ENCODE measurements at regions not wholly inside any gene's neighbourhood (a gene's known extent, or its start where the extent isn't known, plus 50 kb on each side); places are given as distances from the start of the nearest gene placed in this dataset.

- H3K27ac ChIP-seq: no peak overlapping the region
- intact Hi-C loops (cut with DNase I): no loop called here
- no peaks in the 10 kb centered on the region for H3K4me1 ChIP-seq (ENCODE audit: insufficient read depth)
- no peaks in the 10 kb centered on the region for H3K27me3 ChIP-seq
- 38 to 53% (median 46%) methylated on average over 4 of the region's 4 CpGs for WGBS, 3 donors
- H3K36me3 ChIP-seq: no peaks in the 10 kb centered on the region
- no peak overlapping the region for H3K4me3 ChIP-seq
- TF ChIP-seq POLR2A (IDR thresholded peaks at IDR 0.05): no peak
- TF ChIP-seq EP300 (IDR thresholded peaks at IDR 0.05): no peak
- TF ChIP-seq CTCF (IDR thresholded peaks at IDR 0.05): no peak
- no peaks in the 10 kb centered on the region for H3K9me3 ChIP-seq
- DNase-seq: no peak
Observed at GRCh38 chr2:18924386-18924785, 335.0 kb upstream of the NT5C1B start.

GRCh38 chr2:18922276-18922675 lies 332.9 kb upstream of the NT5C1B start:
- H3K9me3 ChIP-seq: no peaks in the 10 kb centered on the region
- no peaks in the 10 kb centered on the region for H3K4me1 ChIP-seq (ENCODE audit: insufficient read depth)
- no peak overlapping the region for H3K4me3 ChIP-seq
- no peak for DNase-seq
- H3K36me3 ChIP-seq: no peaks in the 10 kb centered on the region
- H3K27ac ChIP-seq: no peak overlapping the region
- TF ChIP-seq EP300 (IDR thresholded peaks at IDR 0.05) (no peak), CTCF (IDR thresholded peaks at IDR 0.05) (no peak), POLR2A (IDR thresholded peaks at IDR 0.05) (no peak)
- H3K27me3 ChIP-seq: no peaks in the 10 kb centered on the region
- intact Hi-C loops (cut with DNase I): no loop called here
- 95 to 100% (median 98%) methylated on average over 1 of the region's 1 CpG for WGBS, 3 donors

- H3K4me3 ChIP-seq: no peak overlapping the region
- H3K27me3 ChIP-seq: no peaks in the 10 kb centered on the region
- no peak for DNase-seq
- no peak overlapping the region for H3K27ac ChIP-seq
- TF ChIP-seq POLR2A (IDR thresholded peaks at IDR 0.05) (no peak), CTCF (IDR thresholded peaks at IDR 0.05) (no peak), EP300 (IDR thresholded peaks at IDR 0.05) (no peak)
- H3K9me3 ChIP-seq: no peaks in the 10 kb centered on the region
- intact Hi-C loops (cut with DNase I): no loop called here
- H3K4me1 ChIP-seq (ENCODE audit: insufficient read depth): no peaks in the 10 kb centered on the region
- WGBS, 3 donors: 33 to 44% (median 39%) methylated on average over 1 of the region's 1 CpG
- no peaks in the 10 kb centered on the region for H3K36me3 ChIP-seq
Observed at GRCh38 chr2:18918280-18918679, 328.9 kb upstream of the NT5C1B start.

GRCh38 chr2:18915227-18915626 lies 325.9 kb upstream of the NT5C1B start:
- Histone ChIP-seq H3K4me3 (no peak overlapping the region), H3K27me3 (no peaks in the 10 kb centered on the region), H3K9me3 (no peaks in the 10 kb centered on the region), H3K4me1 (ENCODE audit: insufficient read depth) (no peaks in the 10 kb centered on the region), H3K36me3 (no peaks in the 10 kb centered on the region), H3K27ac (no peak overlapping the region)
- 76 to 89% (median 80%) methylated on average over 1 of the region's 1 CpG for WGBS, 3 donors
- no peak for DNase-seq
- intact Hi-C loops (cut with DNase I): no loop called here
- TF ChIP-seq POLR2A (IDR thresholded peaks at IDR 0.05) (no peak), CTCF (IDR thresholded peaks at IDR 0.05) (no peak)

DNA sequence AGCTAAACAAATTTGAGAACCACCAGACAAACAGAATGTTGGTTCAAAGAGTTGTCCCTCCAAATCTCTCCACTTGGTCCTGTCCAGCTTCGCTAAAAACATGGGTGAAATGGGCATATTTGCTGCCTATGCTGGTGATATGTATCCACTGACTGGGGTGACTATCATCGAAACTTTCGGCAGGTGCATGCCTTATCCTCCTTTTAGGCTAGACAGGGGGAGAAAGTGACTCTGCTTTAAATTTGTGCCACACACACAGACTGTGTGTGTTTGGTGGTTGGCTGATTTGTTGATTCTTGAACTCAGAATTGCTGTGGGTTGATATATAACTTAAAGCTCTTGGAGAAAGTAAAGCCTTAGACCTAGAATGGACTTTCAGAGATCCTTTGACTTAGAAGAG lies 324.1 kb upstream of the NT5C1B start:
- TF ChIP-seq EP300 (IDR thresholded peaks at IDR 0.05): no peak
- TF ChIP-seq CTCF (IDR thresholded peaks at IDR 0.05): no peak
- TF ChIP-seq POLR2A (IDR thresholded peaks at IDR 0.05): no peak
- 96 to 97% (median 97%) methylated on average over 3 of the region's 3 CpGs for WGBS, 3 donors
- intact Hi-C loops (cut with DNase I): no loop called here

More for the DNA sequence above, 324.1 kb upstream of the NT5C1B start:
- no peak for DNase-seq
- no peaks in the 10 kb centered on the region for H3K27me3 ChIP-seq
- no peaks in the 10 kb centered on the region for H3K9me3 ChIP-seq
- H3K27ac ChIP-seq: no peak overlapping the region
- H3K4me3 ChIP-seq: no peak overlapping the region
- H3K4me1 ChIP-seq (ENCODE audit: insufficient read depth): no peaks in the 10 kb centered on the region
- H3K36me3 ChIP-seq: no peaks in the 10 kb centered on the region

Measured in ovary (tissue), 7 donors.